GM21360 (cell line): ENCODE measurements at regions not wholly inside any gene's neighbourhood (a gene's known extent, or its start where the extent isn't known, plus 50 kb on each side); places are given as distances from the start of the nearest gene placed in this dataset.
"Not testable (repeated sequence)": the region's sequence is repeated elsewhere in the genome, so short reads cannot be mapped to it uniquely, and the experiment has no call there.

Source experiments
- ATAC-seq: cut with Tn5 transposase; IDR thresholded peaks from one replicate; pipeline ENCODE4 v1.9.1; 2021; ENCODE audit warnings: mild to moderate bottlenecking, moderate library complexity; ENCODE audit not compliant: unreplicated experiment

- ATAC-seq, result no peak
Observed at GRCh38 chr5:171541341-171541776, 121.9 kb downstream of the FGF18 start.

GRCh38 chr5:171542525-171543140 lies 123.2 kb downstream of the FGF18 start:
- ATAC-seq, result no peak

GRCh38 chr5:171543148-171543815 lies 123.8 kb downstream of the FGF18 start:
- ATAC-seq, result no peak

- ATAC-seq, result no peak
Observed at GRCh38 chr5:171544913-171545765, 125.7 kb downstream of the FGF18 start.

- ATAC-seq, result no peak
Observed at GRCh38 chr5:171549274-171549673, 129.8 kb downstream of the FGF18 start.

- ATAC-seq, result not testable (repeated sequence)
Observed at GRCh38 chr5:171553817-171554216, 134.4 kb downstream of the FGF18 start.

- no peak for ATAC-seq
Observed at GRCh38 chr5:171555160-171555559, 135.7 kb downstream of the FGF18 start.

- no peak for ATAC-seq
Observed at GRCh38 chr5:171562822-171563221, 143.4 kb downstream of the FGF18 start.

GRCh38 chr5:171568389-171568788 lies 148.9 kb downstream of the FGF18 start:
- ATAC-seq, result no peak

- ATAC-seq, result no peak
Observed at GRCh38 chr5:171569065-171569712, 149.7 kb downstream of the FGF18 start.

GRCh38 chr5:171570244-171570825 lies 150.9 kb downstream of the FGF18 start:
- no peak for ATAC-seq

- ATAC-seq, result no peak
Observed at GRCh38 chr5:171571663-171572062, 152.2 kb downstream of the FGF18 start.

- no peak for ATAC-seq
Observed at GRCh38 chr5:171573021-171573420, 153.6 kb downstream of the FGF18 start.

- no peak for ATAC-seq
Observed at GRCh38 chr5:171573451-171574225, 154.2 kb downstream of the FGF18 start.

- ATAC-seq, result no peak
Observed at GRCh38 chr5:171574376-171574775, 154.9 kb downstream of the FGF18 start.

GRCh38 chr5:171575386-171575785 lies 155.9 kb downstream of the FGF18 start:
- ATAC-seq, result no peak

- ATAC-seq, result no peak
Observed at GRCh38 chr5:171575808-171576207, 156.4 kb downstream of the FGF18 start.

GRCh38 chr5:171577042-171577758 lies 157.8 kb downstream of the FGF18 start:
- no peak for ATAC-seq

- no peak for ATAC-seq
Observed at GRCh38 chr5:171578049-171578828, 158.8 kb downstream of the FGF18 start.
